ENCODE measurements at regions not wholly inside any gene's neighbourhood (a gene's known extent, or its start where the extent isn't known, plus 50 kb on each side); places are given as distances from the start of the nearest gene placed in this dataset.

GRCh38 chr11:23725752-23726151 lies 771.1 kb upstream of the LUZP2 start:
- no peak for DNase-seq (ENCODE audit: low spot score)

DNA sequence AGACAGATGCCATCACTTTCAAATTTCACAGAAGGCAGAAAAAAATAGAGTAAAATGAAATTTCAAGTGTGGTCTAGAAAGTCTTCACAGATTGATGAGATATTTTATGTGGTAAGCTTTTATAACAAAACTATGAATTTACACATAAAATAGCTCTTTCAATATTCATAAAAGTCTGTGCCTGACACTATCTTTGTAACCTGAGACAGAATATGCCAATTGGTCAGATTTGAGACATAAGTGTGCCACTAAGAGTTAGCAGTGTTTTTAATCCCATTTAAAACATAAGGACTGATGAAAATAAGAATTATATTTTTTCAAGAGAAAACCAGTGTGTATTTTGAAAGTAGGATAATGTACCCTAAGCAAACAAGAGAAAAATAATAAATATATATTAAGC lies 769.5 kb upstream of the LUZP2 start:
- Histone ChIP-seq H3K79me2 (ENCODE audit: low read depth) (no peaks in the 10 kb centered on the region), H3F3A (ENCODE audit: low read depth) (no peaks in the 10 kb centered on the region), H3K4me2 (no peak overlapping the region), H3K27ac (no peak overlapping the region), H2AFZ (replicated peaks) (no peak overlapping the region), H3K4me3 (no peak overlapping the region), H3K27me3 (no peaks in the 10 kb centered on the region), H3K36me3 (no peaks in the 10 kb centered on the region), H3K4me1 (peaks cover 15% of the 10 kb centered on the region), H4K20me1 (ENCODE audit: low read depth) (no peaks in the 10 kb centered on the region), H3K9me3 (ENCODE audit: low read depth) (no peaks in the 10 kb centered on the region), H3K9ac (no peak overlapping the region)
- H3K27ac Mint-ChIP-seq: no peak overlapping the region
- H3K9me3 Mint-ChIP-seq: no peaks in the 10 kb centered on the region
- no peak overlapping the region for H3K4me3 Mint-ChIP-seq
- peaks cover 9% of the 10 kb centered on the region for H3K4me1 Mint-ChIP-seq
- no peaks in the 10 kb centered on the region for H3K36me3 Mint-ChIP-seq
- H3K27me3 Mint-ChIP-seq (ENCODE audit: insufficient read depth, low read depth): peaks cover 2% of the 10 kb centered on the region
- TF ChIP-seq EZH2phosphoT487 (IDR thresholded peaks at IDR 0.05) (no peak), EZH2 (IDR thresholded peaks at IDR 0.05) (no peak), CTCF (IDR thresholded peaks at IDR 0.05) (no peak)
- no peak for DNase-seq (ENCODE audit: low spot score)

More at GRCh38 chr11:23725752-23726151, 771.1 kb upstream of the LUZP2 start:
- H3K79me2 ChIP-seq (ENCODE audit: low read depth): no peaks in the 10 kb centered on the region
- H3K9me3 ChIP-seq (ENCODE audit: low read depth): no peaks in the 10 kb centered on the region
- H3K4me1 ChIP-seq: peaks cover 15% of the 10 kb centered on the region
- no peak overlapping the region for H3K4me3 ChIP-seq
- H3K27me3 ChIP-seq: no peaks in the 10 kb centered on the region
- Mint-ChIP-seq H3K4me3 (no peak overlapping the region), H3K36me3 (no peaks in the 10 kb centered on the region), H3K27me3 (ENCODE audit: insufficient read depth, low read depth) (peaks cover 3% of the 10 kb centered on the region), H3K4me1 (peaks cover 9% of the 10 kb centered on the region), H3K9me3 (no peaks in the 10 kb centered on the region), H3K27ac (no peak overlapping the region)
- no peaks in the 10 kb centered on the region for H4K20me1 ChIP-seq (ENCODE audit: low read depth)
- no peak overlapping the region for H3K4me2 ChIP-seq
- TF ChIP-seq EZH2 (IDR thresholded peaks at IDR 0.05): no peak
- TF ChIP-seq EZH2phosphoT487 (IDR thresholded peaks at IDR 0.05): no peak
- no peak for TF ChIP-seq CTCF (IDR thresholded peaks at IDR 0.05)
- no peak overlapping the region for H3K9ac ChIP-seq
- no peak overlapping the region for H2AFZ ChIP-seq (replicated peaks)
- no peaks in the 10 kb centered on the region for H3F3A ChIP-seq (ENCODE audit: low read depth)
- H3K36me3 ChIP-seq: no peaks in the 10 kb centered on the region
- no peak overlapping the region for H3K27ac ChIP-seq

DNA sequence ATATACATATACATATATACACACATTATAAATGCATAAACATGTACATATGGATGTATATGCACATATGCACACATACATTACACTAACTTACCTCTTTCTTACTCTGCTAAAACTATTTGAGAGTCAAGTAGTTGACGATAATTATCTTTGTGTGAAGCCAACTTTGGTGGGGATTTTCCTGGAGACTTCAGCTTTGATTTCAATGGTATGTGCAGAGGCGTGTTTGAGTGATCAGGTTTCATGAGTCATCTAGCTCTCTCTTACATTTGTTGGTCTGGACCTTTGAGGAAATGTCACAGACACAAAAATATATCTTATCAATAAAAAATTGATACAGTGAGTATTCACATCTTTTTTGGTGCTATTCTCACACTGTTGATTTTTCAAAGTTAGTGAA lies 769.1 kb upstream of the LUZP2 start:
- Histone ChIP-seq H3K27me3 (no peaks in the 10 kb centered on the region), H2AFZ (replicated peaks) (no peak overlapping the region), H3K79me2 (ENCODE audit: low read depth) (no peaks in the 10 kb centered on the region), H3K27ac (no peak overlapping the region), H3K4me3 (no peak overlapping the region), H3K4me2 (no peak overlapping the region), H3K4me1 (peaks cover 15% of the 10 kb centered on the region), H4K20me1 (ENCODE audit: low read depth) (no peaks in the 10 kb centered on the region), H3F3A (ENCODE audit: low read depth) (no peaks in the 10 kb centered on the region), H3K9me3 (ENCODE audit: low read depth) (no peaks in the 10 kb centered on the region), H3K9ac (no peak overlapping the region), H3K36me3 (no peaks in the 10 kb centered on the region)
- TF ChIP-seq CTCF (IDR thresholded peaks at IDR 0.05) (no peak), EZH2phosphoT487 (IDR thresholded peaks at IDR 0.05) (no peak), EZH2 (IDR thresholded peaks at IDR 0.05) (no peak)
- DNase-seq (ENCODE audit: low spot score): no peak
- H3K27me3 Mint-ChIP-seq (ENCODE audit: insufficient read depth, low read depth): no peaks in the 10 kb centered on the region
- peaks cover 9% of the 10 kb centered on the region for H3K4me1 Mint-ChIP-seq
- no peak overlapping the region for H3K4me3 Mint-ChIP-seq
- H3K27ac Mint-ChIP-seq: no peak overlapping the region
- H3K36me3 Mint-ChIP-seq: no peaks in the 10 kb centered on the region
- H3K9me3 Mint-ChIP-seq: no peaks in the 10 kb centered on the region

Data from neural progenitor cell (in vitro differentiated cells).